Tibial nerve (tissue), 3 donors: ENCODE measurements at regions not wholly inside any gene's neighbourhood (a gene's known extent, or its start where the extent isn't known, plus 50 kb on each side); places are given as distances from the start of the nearest gene placed in this dataset.
"Not testable (repeated sequence)": the region's sequence is repeated elsewhere in the genome, so short reads cannot be mapped to it uniquely, and the experiment has no call there.

Source experiments
- CTCF ChIP-seq, 5 experiments: fragments of 200-600 bp in 3 of 5; fragments of 450-650 bp in 2 of 5; sonication (generic) in 3 of 5; IDR thresholded peaks; one replicate each; pipeline ENCODE4 v1.5.1; 2016 to 2019; ENCODE audit warnings: antibody characterized with exemption in 5 of 5, mild to moderate bottlenecking in 3 of 5, moderate library complexity in 2 of 5
- POLR2A ChIP-seq, 2 donors: fragments of 450-650 bp; IDR thresholded peaks; one replicate each; pipeline ENCODE4 v1.6.1; 2017; ENCODE audit warnings: antibody characterized with exemption in 2 of 2, mild to moderate bottlenecking in 2 of 2, moderate library complexity in 2 of 2

DNA sequence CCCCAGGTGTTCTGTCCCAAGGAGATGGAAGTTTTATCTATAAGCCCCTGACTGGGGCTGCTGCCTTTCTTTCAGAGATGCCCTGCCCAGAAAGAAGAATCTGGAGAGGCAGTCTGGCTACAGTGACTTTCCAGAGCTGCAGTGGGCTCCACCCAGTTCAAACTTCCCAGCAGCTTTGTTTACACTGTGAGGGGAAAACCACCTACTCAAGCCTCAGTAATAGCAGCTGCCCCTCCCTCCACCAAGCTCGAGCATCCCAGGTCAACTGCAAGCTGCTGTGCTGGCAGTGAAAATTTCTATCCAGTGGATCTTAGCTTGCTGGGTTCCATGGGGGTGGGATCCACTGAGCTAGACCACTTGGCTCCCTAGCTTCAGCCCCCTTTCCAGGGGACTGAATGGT, 125.0 kb downstream of the TRIM42 start:
- TF ChIP-seq CTCF, POLR2A (IDR thresholded peaks at IDR 0.05): not testable (repeated sequence)
